Peyer's patch (tissue), 4 donors: ENCODE measurements at regions not wholly inside any gene's neighbourhood (a gene's known extent, or its start where the extent isn't known, plus 50 kb on each side); places are given as distances from the start of the nearest gene placed in this dataset.

ENCODE experiments used
- CTCF ChIP-seq, 6 experiments: fragments of 450-650 bp in 4 of 6; fragments of 200-600 bp in 2 of 6; sonication (generic) in 1 of 6; IDR thresholded peaks; one replicate each; pipeline ENCODE4 v1.5.1; 2017 to 2019; ENCODE audit warnings: antibody characterized with exemption in 6 of 6, mild to moderate bottlenecking in 3 of 6, moderate library complexity in 1 of 6
- POLR2A ChIP-seq, 2 donors: fragments of 450-650 bp; IDR thresholded peaks; one replicate each; pipeline ENCODE4 v1.5.1; 2017; ENCODE audit warnings: antibody characterized with exemption in 2 of 2, mild to moderate bottlenecking in 2 of 2, moderate library complexity in 2 of 2

GRCh38 chr7:127448566-127448965 is 56.1 kb upstream of the ZNF800 start:
- no peak for TF ChIP-seq CTCF (IDR thresholded peaks at IDR 0.05)
- TF ChIP-seq POLR2A (IDR thresholded peaks at IDR 0.05): no peak
